ENCODE measurements at regions not wholly inside any gene's neighbourhood (a gene's known extent, or its start where the extent isn't known, plus 50 kb on each side); places are given as distances from the start of the nearest gene placed in this dataset.
"Not testable (repeated sequence)": the region's sequence is repeated elsewhere in the genome, so short reads cannot be mapped to it uniquely, and the experiment has no call there.

DNA sequence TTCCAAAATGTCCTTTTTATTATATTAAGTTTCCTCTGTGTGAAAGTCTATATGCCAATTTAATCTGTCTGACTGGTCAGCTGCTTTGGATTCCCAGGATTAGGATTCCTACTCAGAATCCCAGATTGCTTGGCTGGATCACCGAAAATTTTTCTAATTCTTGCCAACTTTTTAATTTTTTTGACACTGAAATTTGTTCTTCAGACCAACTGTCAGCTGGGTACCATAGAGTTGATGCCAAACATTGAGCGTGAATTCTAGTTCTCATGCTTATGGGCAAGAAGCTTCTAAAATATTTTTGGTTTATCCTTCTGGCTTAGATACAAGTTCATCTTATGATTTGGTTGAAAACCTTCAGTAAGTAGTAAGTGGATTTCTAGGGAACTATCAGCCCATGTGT is 1611.4 kb upstream of the FLRT2 start:
- in situ Hi-C loops (cut with HindIII; ENCODE audit: low pct_unique_long_range_greater_than_20kb, low sequenced_read_pairs): no loop called here
- TF ChIP-seq TCF7L2 (IDR thresholded peaks at IDR 0.05; ENCODE audit: low read depth, low read length) (no peak), CTCF (IDR thresholded peaks at IDR 0.05) (no peak), SIN3A (IDR thresholded peaks at IDR 0.05; ENCODE audit: borderline replicate concordance, insufficient read depth, low read depth, low read length) (no peak), REST (IDR thresholded peaks at IDR 0.05; ENCODE audit: insufficient read depth in 1 of 2, low read depth in 2 of 2, low read length in 1 of 2) (no peak), POLR2AphosphoS5 (IDR thresholded peaks at IDR 0.05; ENCODE audit: low read depth, low read length) (no peak)
- ChIA-PET CTCF (no interaction called here), POLR2A (no interaction called here)
- Histone ChIP-seq H3K9me3 (ENCODE audit: control insufficient read depth, insufficient read depth, low read depth, low read length) (no peaks in the 10 kb centered on the region), H3K4me1 (ENCODE audit: control insufficient read depth, insufficient read depth, low read length) (no peaks in the 10 kb centered on the region), H3K4me3 (ENCODE audit: low read depth in 2 of 2, low read length in 2 of 2) (no peak overlapping the region), H3K27ac (ENCODE audit: low read length) (no peak overlapping the region), H3K27me3 (ENCODE audit: control insufficient read depth, insufficient read depth, low read length) (no peaks in the 10 kb centered on the region), H3K36me3 (ENCODE audit: control insufficient read depth, insufficient read depth, low read length) (no peaks in the 10 kb centered on the region)
- intact Hi-C loops (cut with micrococcal nuclease; ENCODE audit: unreplicated experiment): no loop called here
- no TSS peak for BruUV-seq (replicated peaks)
- ATAC-seq (no peak), DNase-seq (ENCODE audit: low read depth, low spot score) (no peak)

GRCh38 chr14:83919675-83920074 is 1610.3 kb upstream of the FLRT2 start:
- BruUV-seq (replicated peaks); POLR2A ChIA-PET: not testable (repeated sequence)

GRCh38 chr14:83923842-83924241 is 1606.1 kb upstream of the FLRT2 start:
- no peak for DNase-seq (ENCODE audit: low read depth, low spot score)
- no peak for ATAC-seq
- Histone ChIP-seq H3K27me3 (ENCODE audit: control insufficient read depth, insufficient read depth, low read length) (no peaks in the 10 kb centered on the region), H3K4me1 (ENCODE audit: control insufficient read depth, insufficient read depth, low read length) (no peaks in the 10 kb centered on the region), H3K4me3 (ENCODE audit: low read depth in 2 of 2, low read length in 2 of 2) (no peak overlapping the region), H3K36me3 (ENCODE audit: control insufficient read depth, insufficient read depth, low read length) (no peaks in the 10 kb centered on the region), H3K9me3 (ENCODE audit: control insufficient read depth, insufficient read depth, low read depth, low read length) (no peaks in the 10 kb centered on the region), H3K27ac (ENCODE audit: low read length) (no peak overlapping the region)
- BruUV-seq (replicated peaks): no TSS peak
- CTCF ChIA-PET: no interaction called here
- in situ Hi-C loops (cut with HindIII; ENCODE audit: low pct_unique_long_range_greater_than_20kb, low sequenced_read_pairs): no loop called here
- POLR2A ChIA-PET: no interaction called here
- TF ChIP-seq REST (IDR thresholded peaks at IDR 0.05; ENCODE audit: insufficient read depth in 1 of 2, low read depth in 2 of 2, low read length in 1 of 2): no peak
- no peak for TF ChIP-seq TCF7L2 (IDR thresholded peaks at IDR 0.05; ENCODE audit: low read depth, low read length)
- TF ChIP-seq CTCF (IDR thresholded peaks at IDR 0.05): no peak
- no peak for TF ChIP-seq POLR2AphosphoS5 (IDR thresholded peaks at IDR 0.05; ENCODE audit: low read depth, low read length)
- no peak for TF ChIP-seq SIN3A (IDR thresholded peaks at IDR 0.05; ENCODE audit: borderline replicate concordance, insufficient read depth, low read depth, low read length)
- intact Hi-C loops (cut with micrococcal nuclease; ENCODE audit: unreplicated experiment): no loop called here

More at GRCh38 chr14:83919675-83920074, 1610.3 kb upstream of the FLRT2 start:
- H3K4me1 ChIP-seq (ENCODE audit: control insufficient read depth, insufficient read depth, low read length); intact Hi-C loops (cut with micrococcal nuclease; ENCODE audit: unreplicated experiment); H3K27me3 ChIP-seq (ENCODE audit: control insufficient read depth, insufficient read depth, low read length); H3K4me3 ChIP-seq (ENCODE audit: low read depth in 2 of 2, low read length in 2 of 2); in situ Hi-C loops (cut with HindIII; ENCODE audit: low pct_unique_long_range_greater_than_20kb, low sequenced_read_pairs); DNase-seq (ENCODE audit: low read depth, low spot score); ATAC-seq; H3K27ac ChIP-seq (ENCODE audit: low read length); H3K36me3 ChIP-seq (ENCODE audit: control insufficient read depth, insufficient read depth, low read length); CTCF ChIA-PET; H3K9me3 ChIP-seq (ENCODE audit: control insufficient read depth, insufficient read depth, low read depth, low read length): not testable (repeated sequence)
